VCaP (cell line): ENCODE measurements at regions not wholly inside any gene's neighbourhood (a gene's known extent, or its start where the extent isn't known, plus 50 kb on each side); places are given as distances from the start of the nearest gene placed in this dataset.
"Not testable (repeated sequence)": the region's sequence is repeated elsewhere in the genome, so short reads cannot be mapped to it uniquely, and the experiment has no call there.

ENCODE experiments used
- H3K27ac ChIP-seq: fragments of 450-650 bp; 2 replicates; pipeline ENCODE4 v1.5.1; 2017
- CTCF ChIP-seq: fragments of 450-650 bp; conservative IDR thresholded peaks from 2 replicates; pipeline ENCODE4 v1.5.1; 2017; ENCODE audit warnings: mild to moderate bottlenecking, moderate library complexity

- no peak for TF ChIP-seq CTCF
- no peak overlapping the region for H3K27ac ChIP-seq
These were observed 188.7 kb upstream of the IGF1 start for GRCh38 chr12:102669056-102669455.

GRCh38 chr12:102666176-102666575, 185.8 kb upstream of the IGF1 start:
- not testable (repeated sequence) for H3K27ac ChIP-seq

- no peak overlapping the region for H3K27ac ChIP-seq
- peak; percentile 4; the same call in 1 of the 2 replicates for TF ChIP-seq CTCF
These were observed 179.0 kb upstream of the IGF1 start for GRCh38 chr12:102659200-102659911.

- no peak for TF ChIP-seq CTCF
- no peak overlapping the region for H3K27ac ChIP-seq
These were observed 173.0 kb upstream of the IGF1 start for GRCh38 chr12:102653406-102653805.

GRCh38 chr12:102652645-102653313, 172.4 kb upstream of the IGF1 start:
- no peak for TF ChIP-seq CTCF
- H3K27ac ChIP-seq = no peak overlapping the region

- peak overlapping the region; percentile 33 for H3K27ac ChIP-seq
- TF ChIP-seq CTCF = no peak
These were observed 165.6 kb upstream of the IGF1 start for GRCh38 chr12:102645968-102646367.

GRCh38 chr12:102643879-102644575, 163.7 kb upstream of the IGF1 start:
- no peak for TF ChIP-seq CTCF

More at GRCh38 chr12:102643879-102644575, 163.7 kb upstream of the IGF1 start:
- peak overlapping the region; percentile 15; the same call in 1 of the 2 replicates for H3K27ac ChIP-seq
